ENCODE measurements at regions not wholly inside any gene's neighbourhood (a gene's known extent, or its start where the extent isn't known, plus 50 kb on each side); places are given as distances from the start of the nearest gene placed in this dataset.

- TF ChIP-seq PRDM15 (CRISPR knock-in tag; IDR thresholded peaks at IDR 0.05): no peak
- TF ChIP-seq NFXL1 (IDR thresholded peaks at IDR 0.05; ENCODE audit: borderline replicate concordance): no peak
- no peak for TF ChIP-seq SPI1 (IDR thresholded peaks at IDR 0.05; ENCODE audit: borderline replicate concordance, insufficient read depth, low read depth, low read length)
- no peak for TF ChIP-seq YY1 (IDR thresholded peaks at IDR 0.05; ENCODE audit: low read depth, low read length)
- no peak for TF ChIP-seq TAF1 (IDR thresholded peaks at IDR 0.05; ENCODE audit: borderline replicate concordance, low read depth, low read length)
- TF ChIP-seq IKZF2 (IDR thresholded peaks at IDR 0.05): no peak
- no peak for TF ChIP-seq NBN (IDR thresholded peaks at IDR 0.05)
These were observed 158.8 kb upstream of the SPRY2 start (continued) for GRCh38 chr13:80499536-80500290.

GRCh38 chr13:80498433-80498832 is 157.5 kb upstream of the SPRY2 start:
- Histone ChIP-seq H3K4me2 (ENCODE audit: control insufficient read depth, insufficient read depth) (no peak overlapping the region), H3K27ac (ENCODE audit: control insufficient read depth, insufficient read depth) (no peak overlapping the region), H3K79me2 (ENCODE audit: control insufficient read depth, insufficient read depth, low read length) (no peaks in the 10 kb centered on the region), H3K4me1 (ENCODE audit: control insufficient read depth, insufficient read depth, low read length) (no peaks in the 10 kb centered on the region), H2AFZ (ENCODE audit: control insufficient read depth, low read depth, low read length) (no peak overlapping the region), H3K36me3 (ENCODE audit: control insufficient read depth in 2 of 2, insufficient read depth in 2 of 2, low read length in 1 of 2) (no peaks in the 10 kb centered on the region), H4K20me1 (ENCODE audit: control insufficient read depth, insufficient read depth) (no peaks in the 10 kb centered on the region), H3K4me3 (no peak overlapping the region), H3K27me3 (replicated peaks in 1 of 2; ENCODE audit: control insufficient read depth in 2 of 2, insufficient read depth in 2 of 2, low read length in 1 of 2) (no peaks in the 10 kb centered on the region), H3K9ac (ENCODE audit: control insufficient read depth, insufficient read depth, low read length) (no peak overlapping the region), H3K9me3 (replicated peaks; ENCODE audit: control insufficient read depth, insufficient read depth, low read length) (no peaks in the 10 kb centered on the region)
- in situ Hi-C loops (cut with MboI): no loop called here
- DNase-seq (ENCODE audit: low read depth, low spot score): no peak
- ATAC-seq: no peak
- BruUV-seq (replicated peaks): no TSS peak
- ChIA-PET CTCF (interaction anchor here (1.5 kb wide), 1 partner anchor 12 kb away, joined by 4 read pairs; no protein-coding TSS in a partner anchor), SMC1A (ENCODE audit: uncharacterized antibody, unreplicated experiment) (interaction anchor here (0.6 to 2.7 kb wide), 3 partner anchors 10 to 1182 kb away, joined by 3 to 9 read pairs (median 7); no protein-coding TSS in a partner anchor), RAD21 (ENCODE audit: unreplicated experiment) (no interaction called here), POLR2A (interaction anchor here (0.6 kb wide), 1 partner anchor 155 kb away, joined by 3 read pairs; no protein-coding TSS in a partner anchor)
- FAIRE-seq: no peak
- 17% methylated on average over 3 of the region's 3 CpGs for WGBS (ENCODE audit: insufficient coverage, insufficient replicate concordance, low lambda C conversion rate, missing lambda C conversion rate)
- intact Hi-C loops (cut with micrococcal nuclease; ENCODE audit: unreplicated experiment): no loop called here
- TF ChIP-seq, protein P1, sequence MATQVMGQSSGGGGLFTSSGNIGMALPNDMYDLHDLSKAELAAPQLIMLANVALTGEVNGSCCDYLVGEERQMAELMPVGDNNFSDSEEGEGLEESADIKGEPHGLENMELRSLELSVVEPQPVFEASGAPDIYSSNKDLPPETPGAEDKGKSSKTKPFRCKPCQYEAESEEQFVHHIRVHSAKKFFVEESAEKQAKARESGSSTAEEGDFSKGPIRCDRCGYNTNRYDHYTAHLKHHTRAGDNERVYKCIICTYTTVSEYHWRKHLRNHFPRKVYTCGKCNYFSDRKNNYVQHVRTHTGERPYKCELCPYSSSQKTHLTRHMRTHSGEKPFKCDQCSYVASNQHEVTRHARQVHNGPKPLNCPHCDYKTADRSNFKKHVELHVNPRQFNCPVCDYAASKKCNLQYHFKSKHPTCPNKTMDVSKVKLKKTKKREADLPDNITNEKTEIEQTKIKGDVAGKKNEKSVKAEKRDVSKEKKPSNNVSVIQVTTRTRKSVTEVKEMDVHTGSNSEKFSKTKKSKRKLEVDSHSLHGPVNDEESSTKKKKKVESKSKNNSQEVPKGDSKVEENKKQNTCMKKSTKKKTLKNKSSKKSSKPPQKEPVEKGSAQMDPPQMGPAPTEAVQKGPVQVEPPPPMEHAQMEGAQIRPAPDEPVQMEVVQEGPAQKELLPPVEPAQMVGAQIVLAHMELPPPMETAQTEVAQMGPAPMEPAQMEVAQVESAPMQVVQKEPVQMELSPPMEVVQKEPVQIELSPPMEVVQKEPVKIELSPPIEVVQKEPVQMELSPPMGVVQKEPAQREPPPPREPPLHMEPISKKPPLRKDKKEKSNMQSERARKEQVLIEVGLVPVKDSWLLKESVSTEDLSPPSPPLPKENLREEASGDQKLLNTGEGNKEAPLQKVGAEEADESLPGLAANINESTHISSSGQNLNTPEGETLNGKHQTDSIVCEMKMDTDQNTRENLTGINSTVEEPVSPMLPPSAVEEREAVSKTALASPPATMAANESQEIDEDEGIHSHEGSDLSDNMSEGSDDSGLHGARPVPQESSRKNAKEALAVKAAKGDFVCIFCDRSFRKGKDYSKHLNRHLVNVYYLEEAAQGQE (IDR thresholded peaks at IDR 0.05; ENCODE audit: low read depth, low read length): no peak
- TF ChIP-seq PAX8 (IDR thresholded peaks at IDR 0.05) (no peak), GABPA (IDR thresholded peaks at IDR 0.05; ENCODE audit: low read depth) (no peak), TCF12 (IDR thresholded peaks at IDR 0.05; ENCODE audit: low read depth, low read length) (no peak), SRF (IDR thresholded peaks at IDR 0.05; ENCODE audit: low read depth in 2 of 2, low read length in 2 of 2) (no peak), STAT1 (conservative IDR thresholded peaks at IDR 0.05) (no peak), BRCA1 (IDR thresholded peaks at IDR 0.05; ENCODE audit: low read depth, low read length) (no peak), NR2C1 (IDR thresholded peaks at IDR 0.05) (no peak), YBX1 (IDR thresholded peaks at IDR 0.05) (no peak), TBL1XR1 (IDR thresholded peaks at IDR 0.05; ENCODE audit: low read depth, low read length) (no peak), RUNX3 (IDR thresholded peaks at IDR 0.05; ENCODE audit: low read length) (no peak)

Data from GM12878 (cell line).